ENCODE measurements at regions not wholly inside any gene's neighbourhood (a gene's known extent, or its start where the extent isn't known, plus 50 kb on each side); places are given as distances from the start of the nearest gene placed in this dataset.

DNA sequence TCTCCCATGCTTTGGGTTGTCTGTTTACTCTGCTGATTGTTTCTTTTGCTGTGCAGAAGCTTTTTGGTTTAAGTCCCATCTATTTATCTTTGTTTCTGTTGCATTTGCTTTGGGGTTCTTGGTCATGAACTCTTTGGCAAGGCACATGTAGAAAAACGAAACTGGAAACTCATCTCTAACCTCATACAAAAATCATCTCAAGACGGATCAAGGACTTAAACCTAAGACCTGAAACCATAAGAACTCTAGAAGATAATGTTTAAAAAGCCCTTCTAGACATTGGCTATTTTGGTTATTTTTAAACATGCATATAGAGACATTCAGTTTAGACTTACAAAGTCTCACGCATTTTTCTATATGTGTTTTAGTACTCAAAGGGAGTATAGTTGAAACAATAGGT is 1164.3 kb upstream of the GYPC start:
- DNase-seq (ENCODE audit: low spot score), result no peak

DNA sequence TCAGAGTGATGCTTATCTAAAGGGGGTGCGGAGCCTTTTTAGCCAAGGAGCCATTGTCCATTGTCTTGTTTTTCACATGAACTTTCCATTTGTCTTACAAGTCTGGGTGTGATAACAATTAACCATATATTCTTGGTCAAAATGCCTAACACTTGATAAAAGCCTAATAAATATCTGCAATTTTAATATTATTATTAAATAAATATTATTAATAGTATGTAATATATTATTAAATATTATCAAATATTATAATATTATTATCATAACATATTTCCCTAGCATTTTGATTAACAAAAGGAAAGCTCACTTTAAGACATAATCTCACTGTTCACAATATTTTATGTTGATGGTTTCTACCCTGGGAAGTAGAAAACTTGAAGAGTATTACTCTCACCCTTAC is 1143.6 kb upstream of the GYPC start:
- no peak for DNase-seq (ENCODE audit: low spot score)

DNA sequence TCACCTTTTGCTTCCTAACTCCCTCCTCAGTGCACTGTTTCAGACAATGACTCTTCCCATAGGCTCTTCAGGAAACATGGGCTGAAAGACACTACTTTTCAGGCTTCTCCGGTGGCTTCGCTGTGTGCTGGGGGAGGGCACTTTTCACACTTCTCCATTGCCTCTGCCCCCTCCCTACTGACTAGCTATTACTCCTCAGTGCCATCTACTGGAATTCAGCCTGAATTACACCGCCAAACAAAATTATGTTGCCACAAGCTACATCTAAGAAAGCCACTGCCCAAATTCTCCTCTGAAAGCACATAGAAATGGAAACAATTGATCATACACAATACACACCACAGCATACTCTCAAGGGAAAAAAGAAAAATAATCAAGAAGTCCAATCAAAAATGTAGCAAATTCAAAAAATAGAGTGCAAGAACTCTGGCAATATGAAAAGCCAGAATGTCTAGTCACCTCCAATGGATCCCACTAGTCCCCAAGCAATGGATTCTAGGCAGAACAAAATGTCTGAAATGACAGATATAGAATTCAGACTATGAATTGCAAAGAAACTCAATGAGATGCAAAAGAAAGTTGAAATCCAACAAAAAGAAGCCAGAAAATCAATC is 1139.4 kb upstream of the GYPC start:
- peak; percentile 56 for DNase-seq (ENCODE audit: low spot score)

DNA sequence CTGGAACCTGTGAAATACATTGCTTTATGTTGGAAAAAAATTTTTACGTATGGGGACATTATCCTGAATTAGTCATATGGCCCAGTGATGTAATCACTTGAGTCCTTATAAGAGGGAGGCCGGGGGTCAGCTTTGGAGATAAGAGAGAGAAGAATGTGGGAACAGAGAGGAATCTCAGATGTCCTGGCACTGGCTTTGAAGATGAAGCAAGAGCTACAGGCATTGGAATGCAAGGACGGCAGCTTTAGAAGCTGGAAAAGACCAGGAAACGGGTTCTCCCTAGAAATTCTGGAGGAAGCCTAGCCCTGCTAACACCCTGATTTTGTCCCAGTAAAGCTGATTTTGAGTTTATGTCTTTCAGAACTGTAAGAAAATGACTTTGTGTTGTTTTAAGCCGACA is 1129.9 kb upstream of the GYPC start:
- peak; percentile 17 for DNase-seq (ENCODE audit: low spot score)

DNA sequence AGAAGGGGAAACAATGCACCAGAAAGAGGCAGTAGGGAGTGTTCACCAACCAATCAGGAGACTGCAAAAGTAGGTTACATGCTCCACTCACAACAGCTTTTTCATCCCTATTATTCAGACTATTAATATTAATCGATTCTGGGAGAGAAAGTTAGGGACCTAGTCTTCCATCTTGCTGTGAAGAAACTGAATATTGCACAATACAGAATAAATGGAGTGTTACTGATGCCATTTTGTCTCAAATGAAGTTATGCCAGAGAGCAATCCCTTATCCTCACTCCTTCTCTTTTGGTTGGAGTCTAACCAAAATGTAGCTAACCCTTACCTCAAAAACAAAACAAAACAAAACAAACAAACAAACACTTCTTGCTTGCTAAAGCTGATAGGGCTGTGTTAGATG is 1120.9 kb upstream of the GYPC start:
- no peak for DNase-seq (ENCODE audit: low spot score)

DNA sequence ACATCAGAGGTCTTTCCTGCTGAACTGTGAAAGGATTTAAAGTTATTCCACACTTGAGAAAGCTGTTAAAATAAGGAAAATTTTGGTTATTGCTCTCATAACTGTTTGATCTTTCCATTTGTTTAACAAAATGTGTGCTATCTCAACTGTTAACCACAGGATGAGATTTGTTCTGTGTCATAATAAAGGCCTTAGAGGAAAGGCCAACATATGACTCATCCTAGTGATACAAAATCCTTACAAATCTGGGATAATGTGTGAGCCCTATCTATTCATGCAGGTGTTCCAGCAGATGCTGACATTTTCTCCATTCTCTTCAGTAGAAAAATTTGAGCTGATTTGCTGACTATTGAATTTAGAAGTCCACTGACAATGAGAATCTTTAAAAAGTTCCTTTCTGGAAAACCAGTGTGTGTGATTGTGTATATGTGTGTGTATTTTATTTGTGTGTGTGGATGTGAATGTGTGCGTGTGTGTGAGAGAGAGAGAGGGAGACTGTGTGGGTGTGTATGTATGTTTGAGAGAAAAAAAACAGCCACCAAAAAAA is 1111.9 kb upstream of the GYPC start:
- no peak for DNase-seq (ENCODE audit: low spot score)

DNA sequence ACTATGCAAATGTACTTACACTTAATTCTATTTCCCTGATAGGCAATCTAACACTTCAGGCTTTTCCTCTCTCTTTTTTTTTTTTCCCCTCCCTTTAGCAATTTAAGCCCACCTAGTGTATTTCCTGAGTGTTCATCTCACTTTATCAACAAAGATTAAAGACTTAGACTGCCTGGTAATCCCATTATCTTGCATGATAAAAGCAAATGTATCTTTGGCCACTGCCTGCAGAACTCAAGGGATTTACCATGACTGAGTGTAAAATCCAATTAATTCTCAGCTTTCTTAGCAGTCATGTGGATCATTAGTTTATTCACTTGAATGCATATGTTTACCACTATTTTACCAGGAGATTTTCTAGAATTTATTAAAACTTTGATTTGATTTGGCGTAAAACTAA is 1102.2 kb upstream of the GYPC start:
- no peak for DNase-seq (ENCODE audit: low spot score)

DNA sequence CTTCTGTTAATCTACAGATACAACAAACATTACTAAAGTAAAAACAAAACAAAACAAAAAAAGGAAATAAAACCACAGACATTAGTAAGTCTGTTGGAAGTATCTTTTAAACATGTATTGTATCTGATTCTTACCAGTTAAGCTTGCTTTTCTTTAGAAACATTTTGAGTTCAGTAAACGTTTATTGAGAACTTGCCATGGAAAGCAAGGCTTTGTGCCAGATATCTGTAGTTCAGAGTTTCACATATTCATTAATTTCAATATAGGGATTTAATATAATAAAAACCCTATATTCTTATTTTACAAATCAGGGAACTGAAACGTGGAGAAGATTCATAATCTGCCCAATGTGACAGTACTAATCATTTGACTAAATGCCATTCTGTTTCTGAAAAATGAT is 1101.0 kb upstream of the GYPC start:
- no peak for DNase-seq (ENCODE audit: low spot score)

DNA sequence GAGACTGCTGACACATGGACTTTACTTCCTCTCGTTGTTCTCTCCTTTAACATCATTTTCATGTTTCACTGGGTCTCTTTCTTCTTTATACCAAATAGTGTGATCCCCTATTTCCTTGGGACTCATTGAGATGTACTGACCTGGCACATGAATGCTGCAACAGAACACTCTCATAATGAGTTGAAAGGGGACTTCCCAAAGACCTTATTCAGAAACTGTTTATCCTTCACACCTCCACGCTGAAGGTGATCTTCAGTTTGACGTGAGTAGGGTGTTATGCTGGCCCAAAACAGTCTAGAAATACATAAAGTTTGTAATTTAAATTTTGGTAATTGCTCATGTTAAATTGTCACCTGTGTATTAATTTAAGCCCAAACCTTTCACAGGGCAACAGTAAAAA is 1096.8 kb upstream of the GYPC start:
- no peak for DNase-seq (ENCODE audit: low spot score)

DNA sequence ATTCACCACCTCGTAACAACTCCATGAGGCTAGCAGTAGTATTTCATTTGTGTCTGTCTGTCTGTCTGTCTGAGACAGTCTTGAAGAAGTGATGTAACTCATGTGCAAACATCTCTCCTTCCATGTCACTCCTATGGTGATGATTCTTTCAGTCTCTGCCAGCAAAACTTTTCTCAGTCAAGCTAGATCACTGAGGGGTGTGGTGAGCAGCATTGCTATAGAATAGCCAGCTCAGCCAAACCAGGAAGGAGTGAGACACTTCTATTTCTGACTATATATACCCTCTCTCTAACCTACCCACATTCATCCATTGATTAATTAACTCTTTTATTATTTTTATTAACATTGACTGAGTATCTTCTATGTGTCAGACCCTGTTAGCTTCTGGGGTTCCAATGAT is 1095.1 kb upstream of the GYPC start:
- no peak for DNase-seq (ENCODE audit: low spot score)

DNA sequence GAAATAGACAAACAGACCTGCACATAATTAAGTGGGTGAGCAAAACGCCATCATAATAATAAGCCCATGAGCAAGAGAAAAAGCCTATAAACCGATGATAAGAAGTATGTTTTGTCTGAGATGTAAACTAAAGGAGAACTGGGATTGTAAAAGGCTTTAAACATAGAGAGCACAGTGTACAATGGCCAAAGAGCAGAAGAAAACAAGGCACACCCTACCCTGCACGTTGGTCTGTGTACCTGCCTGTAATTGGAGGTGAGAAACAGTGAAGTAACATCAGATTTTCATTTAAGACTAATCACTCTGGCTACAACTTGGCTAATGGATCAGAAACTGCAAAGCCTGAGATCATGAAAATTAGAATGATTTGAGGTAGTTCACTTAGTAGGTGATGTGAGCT is 1094.7 kb upstream of the GYPC start:
- DNase-seq (ENCODE audit: low spot score), result no peak

DNA sequence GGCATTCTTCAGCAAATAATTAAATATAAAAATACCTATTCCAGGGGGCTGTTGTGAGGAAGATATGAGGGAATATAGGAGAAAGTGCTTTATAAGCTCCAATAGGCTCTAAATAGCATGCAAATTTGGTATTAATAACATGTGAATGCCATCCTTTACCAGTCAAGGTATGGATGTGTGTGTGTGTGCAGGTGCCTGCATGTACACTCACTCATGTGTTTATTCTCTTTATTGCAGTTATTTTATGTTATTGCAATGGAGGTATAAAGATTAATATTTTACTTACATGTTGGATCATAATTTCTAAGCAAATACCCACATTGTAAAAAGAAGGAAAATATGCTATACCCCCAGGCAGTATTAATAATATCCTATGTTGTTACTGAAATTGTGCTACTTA is 1093.0 kb upstream of the GYPC start:
- no peak for DNase-seq (ENCODE audit: low spot score)

DNA sequence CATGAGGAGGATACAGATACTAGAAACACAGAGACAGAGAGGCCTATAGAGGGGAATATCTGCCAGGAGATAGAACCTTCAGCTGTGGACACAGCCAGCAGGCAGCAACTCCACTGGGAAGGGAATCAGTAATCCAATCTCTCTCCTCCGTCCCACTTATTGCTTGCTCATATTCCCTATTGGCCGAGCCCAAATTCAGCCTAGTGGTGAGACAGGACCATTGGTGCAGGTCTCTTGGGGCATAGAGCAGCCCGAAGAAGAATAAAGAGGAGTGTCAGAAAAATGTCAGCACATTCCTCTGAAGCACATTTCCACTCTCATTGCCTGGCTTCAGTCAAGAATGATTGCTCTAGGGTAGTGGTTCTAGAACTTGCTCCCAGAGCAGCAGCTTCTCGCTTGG is 1091.5 kb upstream of the GYPC start:
- DNase-seq (ENCODE audit: low spot score), result peak; percentile 19

DNA sequence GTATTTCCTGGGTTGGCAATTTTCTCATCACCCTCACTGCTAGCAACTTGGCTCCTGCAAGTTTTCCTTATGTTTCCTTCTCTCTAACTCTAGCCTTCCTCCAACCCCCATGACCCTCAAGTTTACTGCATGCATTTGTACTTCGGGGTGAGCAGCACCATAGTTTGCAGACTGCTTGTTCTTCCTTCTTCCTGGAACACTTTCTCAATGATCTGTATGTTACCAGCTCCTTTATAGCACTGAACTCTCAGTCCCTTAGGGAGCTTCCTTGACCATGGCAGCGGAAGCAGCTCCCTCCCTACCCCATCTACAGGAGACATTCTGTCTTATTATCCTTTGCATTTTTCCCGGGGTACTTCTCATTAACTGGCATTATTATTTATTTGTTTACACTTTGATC is 1089.5 kb upstream of the GYPC start:
- DNase-seq (ENCODE audit: low spot score), result no peak

DNA sequence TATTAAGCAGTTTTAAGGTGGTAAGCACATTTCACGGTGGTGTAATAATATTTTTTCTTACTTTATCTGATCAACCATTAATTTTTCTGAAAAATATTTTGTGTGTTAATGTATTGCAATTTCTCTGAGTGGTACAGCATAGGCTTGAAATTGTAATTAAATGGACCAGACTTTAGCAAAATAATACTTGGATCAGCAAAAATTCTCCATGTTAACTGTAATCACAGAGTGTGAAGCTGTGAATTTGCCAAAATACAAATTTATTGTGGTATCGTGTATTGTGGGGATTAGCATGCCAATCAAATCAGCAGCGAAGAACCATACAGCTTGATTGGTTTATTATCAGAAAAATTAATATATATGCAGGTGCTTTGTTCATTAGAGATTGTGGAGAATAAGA is 1088.9 kb upstream of the GYPC start:
- no peak for DNase-seq (ENCODE audit: low spot score)

DNA sequence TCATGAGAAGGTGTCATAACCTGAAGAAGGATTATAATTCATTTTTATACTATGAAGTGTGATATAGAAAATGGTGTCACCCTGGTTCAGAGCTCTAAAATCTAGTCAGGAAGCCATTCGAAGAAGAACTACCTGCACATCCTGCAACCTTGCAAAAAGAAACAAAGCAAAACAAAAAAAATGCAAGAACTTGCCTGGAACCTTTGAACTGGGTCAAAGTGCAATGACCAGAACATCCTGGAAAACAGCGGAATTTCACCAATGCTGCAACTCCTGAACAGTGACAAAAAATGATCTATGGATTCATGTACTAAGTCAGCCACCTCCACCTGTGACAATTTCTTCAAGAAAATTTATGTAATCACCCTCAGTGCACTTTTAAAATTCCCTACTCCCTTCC is 1083.3 kb upstream of the GYPC start:
- DNase-seq (ENCODE audit: low spot score), result no peak

DNA sequence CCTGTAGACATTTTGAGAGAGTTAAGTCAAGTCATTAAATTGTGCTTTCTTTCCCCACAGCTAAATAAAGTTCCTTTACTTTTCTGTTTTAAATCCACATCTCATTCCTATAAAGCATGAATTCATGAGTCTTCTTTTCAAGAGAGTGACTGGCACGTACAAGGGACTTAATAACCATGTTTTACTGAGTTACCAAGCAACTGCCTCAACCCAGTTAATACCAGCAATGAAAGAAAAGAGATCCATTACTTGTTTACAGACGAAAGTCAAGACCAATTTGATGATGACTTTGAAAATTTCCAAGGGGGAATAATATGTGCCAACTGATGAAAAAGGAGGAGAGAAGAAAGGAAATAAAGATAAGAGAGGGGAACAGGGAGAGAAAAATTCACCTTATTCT is 1082.5 kb upstream of the GYPC start:
- DNase-seq (ENCODE audit: low spot score), result no peak

DNA sequence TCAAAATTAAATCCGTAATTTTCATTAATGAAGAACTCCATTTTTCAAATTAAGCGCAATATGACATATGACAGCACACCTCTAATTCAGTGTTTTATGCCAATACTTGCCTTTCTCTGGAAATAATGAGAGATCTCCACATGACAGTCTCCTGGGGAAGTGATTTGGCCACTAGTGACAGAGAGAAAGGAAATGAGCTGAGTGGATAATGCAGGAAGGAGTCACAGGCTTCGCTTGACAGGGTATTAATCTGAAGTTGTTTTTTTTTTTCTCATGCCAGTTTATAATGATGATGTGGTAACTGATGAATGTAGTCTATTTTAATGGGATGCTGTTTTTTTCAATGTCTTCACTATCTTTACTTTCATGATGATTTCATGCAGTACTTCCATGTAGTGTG is 1079.4 kb upstream of the GYPC start:
- no peak for DNase-seq (ENCODE audit: low spot score)

DNA sequence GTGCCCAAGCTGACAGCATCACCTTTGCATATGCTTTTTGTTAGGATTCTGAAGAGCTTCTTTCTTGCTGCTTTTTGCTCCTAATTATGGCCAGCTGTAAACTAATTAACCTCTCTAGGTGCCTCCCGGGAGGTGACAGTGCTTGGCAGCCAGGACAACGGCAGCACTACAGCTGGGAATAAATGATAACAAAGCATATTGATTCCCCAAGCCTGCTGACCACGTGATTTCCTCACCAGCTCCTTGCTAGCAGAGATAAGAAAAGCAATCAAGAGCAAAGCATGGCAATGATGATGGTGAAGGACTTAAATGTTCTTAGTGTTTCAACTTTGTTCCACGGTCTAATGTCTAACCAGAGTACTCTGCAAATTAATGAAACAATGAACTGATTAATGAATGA is 1074.4 kb upstream of the GYPC start:
- DNase-seq (ENCODE audit: low spot score), result no peak

DNA sequence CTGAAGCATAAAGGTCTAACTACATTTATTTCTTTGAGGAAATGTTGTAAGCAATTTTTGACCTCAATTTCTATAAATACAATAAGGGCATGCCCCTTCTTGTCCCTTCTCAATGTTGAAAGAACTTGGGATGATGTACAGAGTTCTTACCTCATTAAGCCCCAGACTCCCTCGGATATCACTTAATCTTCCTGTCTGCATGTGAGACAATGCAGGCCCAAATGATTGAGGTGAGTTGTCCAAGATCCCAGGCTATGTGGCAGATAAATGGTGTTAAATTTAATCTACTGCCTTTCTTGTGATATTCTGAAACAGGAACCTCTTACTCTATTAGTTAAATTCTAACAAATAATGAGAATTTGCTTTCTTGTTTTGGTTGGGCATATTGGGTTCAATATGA is 1073.4 kb upstream of the GYPC start:
- DNase-seq (ENCODE audit: low spot score), result no peak

DNA sequence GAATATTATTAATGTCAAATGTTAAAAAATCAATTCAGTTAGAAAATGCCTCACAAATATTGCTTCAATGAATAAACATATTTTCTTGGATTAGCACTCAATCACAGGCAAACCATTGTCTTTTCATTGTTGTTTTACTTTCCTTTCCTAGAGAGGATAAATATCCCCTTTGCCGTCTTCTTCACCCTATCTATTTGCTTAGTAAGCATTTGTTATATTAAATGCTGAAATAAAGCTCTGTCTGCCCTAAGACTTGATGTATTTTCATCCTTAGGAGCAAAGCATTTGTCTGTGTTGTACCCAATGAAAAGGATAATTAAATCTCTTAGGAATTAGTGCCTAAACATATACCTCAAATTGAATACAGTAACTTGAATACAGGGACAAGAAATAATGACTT is 1071.2 kb upstream of the GYPC start:
- DNase-seq (ENCODE audit: low spot score), result no peak

DNA sequence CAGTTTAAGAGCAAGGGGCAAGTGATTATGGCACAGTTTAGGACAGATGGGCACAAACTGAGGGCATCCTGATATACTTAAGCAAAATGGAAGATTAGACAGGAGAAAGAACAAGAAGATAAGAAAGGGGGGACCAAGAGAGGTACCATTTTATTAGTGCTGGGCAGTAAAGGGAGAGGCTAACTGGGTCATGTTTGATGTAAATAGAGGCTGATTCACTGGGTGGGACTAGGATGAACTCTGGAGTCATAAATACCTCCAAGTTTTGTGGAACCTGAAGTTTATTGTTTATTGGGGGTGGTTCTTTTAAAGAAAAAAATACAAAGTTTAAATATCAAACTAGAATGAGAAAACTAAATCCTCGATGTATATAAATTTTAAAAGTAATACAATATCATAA is 1067.2 kb upstream of the GYPC start:
- no peak for DNase-seq (ENCODE audit: low spot score)

DNA sequence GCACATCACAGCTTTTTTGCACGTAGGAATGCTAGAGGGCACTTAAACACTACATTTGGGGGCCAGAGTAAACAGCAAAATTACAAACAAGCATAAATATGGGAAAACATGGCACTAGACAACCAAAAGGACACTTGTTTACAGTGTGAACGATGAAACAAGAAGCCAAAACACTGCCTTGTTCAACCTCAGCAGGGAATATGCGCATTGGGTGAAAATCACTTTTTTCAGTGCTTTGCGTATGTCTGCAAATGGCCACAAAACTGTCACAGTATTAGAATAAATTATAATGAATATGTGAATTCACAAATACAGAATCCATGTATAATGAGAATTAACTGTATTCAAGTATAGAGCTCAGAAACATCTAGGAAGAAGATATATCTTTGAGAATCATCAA is 1064.0 kb upstream of the GYPC start:
- no peak for DNase-seq (ENCODE audit: low spot score)

DNA sequence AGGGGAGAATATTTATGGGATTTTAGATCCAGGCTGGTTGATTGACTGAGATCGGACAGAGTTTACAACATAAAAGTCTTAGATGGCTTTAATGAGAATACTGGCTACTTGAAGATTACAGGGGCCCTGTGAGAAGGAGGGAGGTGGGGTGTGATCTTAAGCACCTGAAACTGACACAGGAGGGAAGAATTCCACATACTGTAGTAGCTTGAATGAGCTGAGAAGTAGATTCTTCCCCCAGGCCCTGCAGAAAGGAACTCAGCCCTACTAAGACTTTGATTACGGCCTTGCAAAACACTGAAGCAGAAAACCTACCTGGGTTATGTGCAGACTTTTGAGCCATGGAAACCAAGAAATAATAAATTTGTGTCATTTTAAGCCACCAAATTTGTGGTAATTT is 1062.9 kb upstream of the GYPC start:
- DNase-seq (ENCODE audit: low spot score), result no peak

DNA sequence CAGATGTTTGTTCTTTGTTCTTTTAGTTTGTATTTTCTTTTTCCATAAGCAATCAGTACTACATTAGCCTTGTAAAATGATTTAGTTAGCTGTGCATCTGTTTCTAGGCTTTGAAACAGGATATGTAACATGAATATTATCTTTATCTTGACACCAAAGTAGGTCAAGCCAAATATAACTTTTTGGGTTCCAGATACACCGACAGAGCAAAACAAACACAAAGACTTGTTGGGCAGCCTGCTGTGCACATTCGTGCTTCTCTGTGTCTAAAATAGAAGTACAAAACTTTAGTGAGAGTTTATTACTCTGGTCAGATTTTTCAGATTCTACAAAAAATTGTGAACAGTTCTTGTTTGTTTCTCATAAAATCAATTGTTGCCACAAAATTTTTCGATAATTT is 1059.3 kb upstream of the GYPC start:
- DNase-seq (ENCODE audit: low spot score), result no peak
